Adrenal gland (tissue), 9 donors: ENCODE measurements at regions not wholly inside any gene's neighbourhood (a gene's known extent, or its start where the extent isn't known, plus 50 kb on each side); places are given as distances from the start of the nearest gene placed in this dataset.

ENCODE experiments used
- DNase-seq, 7 donors: peaks; one replicate each; pipeline ENCODE4 v3.0.0-alpha.2; 2019 to 2020
- H3K27ac ChIP-seq, 5 donors: fragments of 200-600 bp; sonication (generic) in 4 of 5; 1 replicate in 3 of 5; 2 replicates in 2 of 5; pipeline versions ENCODE4 v1.5.1 to v1.8.0; 2016 to 2020; ENCODE audit warnings: mild to moderate bottlenecking in 1 of 5
- H3K27me3 ChIP-seq: fragments of 200-600 bp; 2 replicates; pipeline ENCODE4 v1.8.0; 2021
- H3K36me3 ChIP-seq, 2 donors: fragments of 200-600 bp; replicated peaks in 1 of 2; 1 replicate in 1 of 2; 2 replicates in 1 of 2; pipeline versions ENCODE4 v1.5.1 to v1.8.0; 2018 to 2022
- H3K4me1 ChIP-seq, 2 donors: fragments of 200-600 bp; replicated peaks in 1 of 2; 1 replicate in 1 of 2; 2 replicates in 1 of 2; pipeline versions ENCODE4 v1.5.1 to v1.8.0; 2018 to 2021
- H3K4me3 ChIP-seq, 4 donors: fragments of 200-600 bp; sonication (generic) in 3 of 4; one replicate each; pipeline ENCODE4 v1.5.1; 2016 to 2018
- H3K9me3 ChIP-seq, 3 donors: fragments of 200-600 bp; sonication (generic) in 1 of 3; replicated peaks in 1 of 3; 1 replicate in 2 of 3; 2 replicates in 1 of 3; pipeline versions ENCODE4 v1.5.1 to v1.8.0; 2016 to 2021
- POLR2A ChIP-seq, 2 donors: fragments of 450-650 bp; IDR thresholded peaks; one replicate each; pipeline ENCODE4 v1.6.1; 2017; ENCODE audit warnings: antibody characterized with exemption in 2 of 2, mild to moderate bottlenecking in 2 of 2, moderate library complexity in 1 of 2
- WGBS, 4 donors: extraction: QIAGEN DNeasy Blood & Tissue Kit in 2 of 4; methylation state at CpG; one replicate each; pipeline versions ENCODE4 v1.1.5 to v1.1.7; 2013 to 2017; 5-methylcytosine and 5-hydroxymethylcytosine counted together
- intact Hi-C, 2 donors: fragments of 100-400 bp; cut with DNase I; formaldehyde crosslinking; loops; one replicate each; pipeline versions ENCODE4 v1.14.1 to v1.15.0; 2022 to 2023
- TF ChIP-seq, protein P1 (sequence below), 6 experiments: fragments of 450-650 bp in 4 of 6; fragments of 200-600 bp in 2 of 6; sonication (generic) in 1 of 6; IDR thresholded peaks; 1 replicate in 5 of 6; 2 replicates in 1 of 6; pipeline versions ENCODE4 v1.5.1 to v1.8.0; 2016 to 2021; ENCODE audit warnings: antibody characterized with exemption in 6 of 6, mild to moderate bottlenecking in 2 of 6, moderate library complexity in 1 of 6
- donor health status: healthy with polysubstance abuse.
- donor health status: Bipolar disorder and iron deficiency.
- donor health status: DM: yes; HTN: yes; CAD: no.
- donor health status: DM: no; HTN: no; CAD: no.
- donor health status: DM: no; HTN: no; CAD: no.

DNA sequence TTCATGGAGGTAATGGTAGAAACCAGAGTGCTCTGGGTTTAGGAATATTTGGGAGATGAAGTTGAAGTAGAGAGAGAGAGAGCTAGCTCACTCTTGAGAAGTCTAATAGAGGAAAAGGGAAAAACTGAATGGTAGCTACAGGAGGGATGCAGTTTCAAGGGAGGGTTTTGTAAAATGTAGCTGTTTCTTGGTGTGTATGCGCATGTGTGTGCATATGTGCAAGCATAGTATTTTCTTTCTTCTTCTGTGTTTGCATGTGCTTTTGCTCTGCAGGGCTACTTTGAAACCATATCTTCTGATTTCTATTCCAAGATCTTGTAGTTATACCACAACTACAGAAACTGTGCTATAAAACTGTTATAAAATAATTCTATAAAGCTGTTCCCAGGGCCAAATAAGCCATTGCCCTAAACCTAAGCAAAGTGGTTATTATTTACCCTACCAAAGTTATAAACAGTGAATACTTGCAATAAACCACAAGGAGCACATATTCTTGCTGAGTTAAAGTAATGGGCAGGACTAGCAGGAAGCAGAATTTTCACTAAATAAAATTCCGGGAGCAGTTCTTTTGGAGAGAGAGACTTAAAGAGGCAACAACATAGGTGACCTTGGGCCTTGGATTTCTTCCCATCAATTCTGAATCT is 145.3 kb upstream of the ZNF521 start:
- no peak for TF ChIP-seq POLR2A (IDR thresholded peaks at IDR 0.05)
- TF ChIP-seq, protein P1, sequence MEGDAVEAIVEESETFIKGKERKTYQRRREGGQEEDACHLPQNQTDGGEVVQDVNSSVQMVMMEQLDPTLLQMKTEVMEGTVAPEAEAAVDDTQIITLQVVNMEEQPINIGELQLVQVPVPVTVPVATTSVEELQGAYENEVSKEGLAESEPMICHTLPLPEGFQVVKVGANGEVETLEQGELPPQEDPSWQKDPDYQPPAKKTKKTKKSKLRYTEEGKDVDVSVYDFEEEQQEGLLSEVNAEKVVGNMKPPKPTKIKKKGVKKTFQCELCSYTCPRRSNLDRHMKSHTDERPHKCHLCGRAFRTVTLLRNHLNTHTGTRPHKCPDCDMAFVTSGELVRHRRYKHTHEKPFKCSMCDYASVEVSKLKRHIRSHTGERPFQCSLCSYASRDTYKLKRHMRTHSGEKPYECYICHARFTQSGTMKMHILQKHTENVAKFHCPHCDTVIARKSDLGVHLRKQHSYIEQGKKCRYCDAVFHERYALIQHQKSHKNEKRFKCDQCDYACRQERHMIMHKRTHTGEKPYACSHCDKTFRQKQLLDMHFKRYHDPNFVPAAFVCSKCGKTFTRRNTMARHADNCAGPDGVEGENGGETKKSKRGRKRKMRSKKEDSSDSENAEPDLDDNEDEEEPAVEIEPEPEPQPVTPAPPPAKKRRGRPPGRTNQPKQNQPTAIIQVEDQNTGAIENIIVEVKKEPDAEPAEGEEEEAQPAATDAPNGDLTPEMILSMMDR (IDR thresholded peaks at IDR 0.05), result no peak
- DNase-seq, result no peak
- Histone ChIP-seq H3K36me3 (no peaks in the 10 kb centered on the region), H3K27ac (no peak overlapping the region), H3K27me3 (no peaks in the 10 kb centered on the region), H3K4me3 (no peak overlapping the region), H3K9me3 (no peaks in the 10 kb centered on the region), H3K4me1 (no peaks in the 10 kb centered on the region)
- intact Hi-C loops, result loop anchor here in 1 of 2 donors (10.0 kb wide), 1 partner anchor 52 kb away; no protein-coding TSS in a partner anchor
- WGBS, 4 donors, result 64 to 75% (median 69%) methylated on average over 2 of the region's 2 CpGs

DNA sequence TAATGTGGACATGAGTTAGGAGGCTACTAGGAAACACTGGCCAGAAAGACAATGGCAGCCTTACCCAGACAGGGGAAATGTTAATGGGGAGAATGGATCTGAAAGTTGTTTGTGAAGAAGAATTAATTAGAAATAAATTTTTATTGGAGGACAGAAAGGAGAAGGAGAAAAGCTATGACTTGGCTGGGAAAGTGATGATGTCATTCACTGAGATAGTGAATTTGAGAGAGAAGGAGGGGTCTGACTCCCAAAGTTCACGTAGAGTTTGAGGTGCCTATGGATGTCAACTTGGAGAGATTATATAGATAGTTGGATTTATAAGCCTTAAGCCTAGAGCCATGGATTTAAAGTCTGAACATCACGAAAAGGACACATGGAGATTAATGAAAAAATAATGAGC is 144.6 kb upstream of the ZNF521 start:
- TF ChIP-seq POLR2A (IDR thresholded peaks at IDR 0.05), result no peak
- TF ChIP-seq, protein P1 (IDR thresholded peaks at IDR 0.05), result no peak
- Histone ChIP-seq H3K36me3 (no peaks in the 10 kb centered on the region), H3K9me3 (no peaks in the 10 kb centered on the region), H3K27ac (no peak overlapping the region), H3K27me3 (no peaks in the 10 kb centered on the region), H3K4me3 (no peak overlapping the region), H3K4me1 (no peaks in the 10 kb centered on the region)
- 42 to 79% (median 61%) methylated on average over 2 of the region's 2 CpGs for WGBS, 4 donors
- no peak for DNase-seq
- intact Hi-C loops, result loop anchor here in 1 of 2 donors (10.0 kb wide), 1 partner anchor 52 kb away; no protein-coding TSS in a partner anchor

DNA sequence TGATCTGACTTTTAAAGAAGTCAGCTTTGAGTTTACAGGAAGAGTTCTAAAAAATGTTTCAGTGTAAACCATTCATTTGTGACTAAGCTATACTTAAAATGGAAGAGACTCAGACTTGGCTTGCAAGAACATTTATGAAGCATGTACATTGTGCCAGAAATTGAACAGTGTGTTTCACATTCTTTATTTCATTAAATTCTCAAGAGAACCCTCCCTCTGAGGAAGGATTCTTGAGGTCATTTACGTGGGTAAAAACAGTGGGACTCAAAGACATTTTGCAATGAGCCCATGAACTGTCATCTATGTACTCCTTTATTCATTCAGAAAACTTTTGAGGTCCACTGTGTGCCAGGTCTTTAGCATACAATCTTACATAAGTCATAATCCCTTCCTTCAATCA is 143.6 kb upstream of the ZNF521 start:
- Histone ChIP-seq H3K4me3 (no peak overlapping the region), H3K9me3 (no peaks in the 10 kb centered on the region), H3K36me3 (no peaks in the 10 kb centered on the region), H3K4me1 (no peaks in the 10 kb centered on the region), H3K27me3 (no peaks in the 10 kb centered on the region), H3K27ac (no peak overlapping the region)
- WGBS, 4 donors, result 62 to 86% (median 76%) methylated on average over 1 of the region's 1 CpG
- TF ChIP-seq, protein P1 (IDR thresholded peaks at IDR 0.05), result no peak
- TF ChIP-seq POLR2A (IDR thresholded peaks at IDR 0.05), result no peak
- no peak for DNase-seq
- intact Hi-C loops, result loop anchor here in 1 of 2 donors (10.0 kb wide), 1 partner anchor 51 kb away; no protein-coding TSS in a partner anchor

DNA sequence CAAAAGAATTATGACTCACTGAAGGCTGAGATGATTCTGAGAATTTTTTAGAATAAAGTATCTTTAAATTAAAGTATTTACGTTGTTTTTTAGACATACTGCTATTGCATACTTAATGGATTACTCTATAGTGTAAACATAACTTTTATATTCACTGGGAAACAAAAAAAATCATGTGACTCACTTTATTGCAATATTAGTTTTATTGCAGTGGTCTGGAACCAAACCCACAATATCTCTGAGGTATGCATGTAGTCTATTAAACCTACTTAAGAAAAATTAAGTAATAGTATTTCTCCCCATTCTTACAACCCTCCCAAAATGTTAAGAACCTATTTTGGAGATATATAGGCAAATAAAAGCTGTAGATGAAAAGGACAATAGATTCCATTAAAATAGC is 142.9 kb upstream of the ZNF521 start:
- Histone ChIP-seq H3K27me3 (no peaks in the 10 kb centered on the region), H3K27ac (no peak overlapping the region), H3K4me3 (no peak overlapping the region), H3K9me3 (no peaks in the 10 kb centered on the region), H3K4me1 (no peaks in the 10 kb centered on the region), H3K36me3 (no peaks in the 10 kb centered on the region)
- intact Hi-C loops, result loop anchor here in 1 of 2 donors (10.0 kb wide), 1 partner anchor 50 kb away; no protein-coding TSS in a partner anchor
- WGBS, 4 donors, result 68 to 74% (median 70%) methylated on average over 1 of the region's 1 CpG
- TF ChIP-seq, protein P1 (IDR thresholded peaks at IDR 0.05), result no peak
- TF ChIP-seq POLR2A (IDR thresholded peaks at IDR 0.05), result no peak
- DNase-seq, result no peak
